Mesodermal cell (in vitro differentiated cells): ENCODE measurements at regions not wholly inside any gene's neighbourhood (a gene's known extent, or its start where the extent isn't known, plus 50 kb on each side); places are given as distances from the start of the nearest gene placed in this dataset.

Experiments used
- H3K27ac ChIP-seq: 2 replicates; pipeline ENCODE4 v1.7.0; 2013; ENCODE audit warnings: mild to moderate bottlenecking, low read depth, low read length, moderate library complexity; ENCODE audit not compliant: severe bottlenecking
- H3K36me3 ChIP-seq: 2 replicates; pipeline ENCODE4 v1.7.1; 2013; ENCODE audit warnings: mild to moderate bottlenecking, low read length, moderate library complexity; ENCODE audit not compliant: control insufficient read depth, insufficient read depth
- H3K4me1 ChIP-seq: one replicate; pipeline ENCODE4 v1.7.1; 2013; ENCODE audit warnings: mild to moderate bottlenecking, low read length; ENCODE audit not compliant: insufficient read depth, control insufficient read depth, poor library complexity, severe bottlenecking
- H3K4me3 ChIP-seq: 2 replicates; pipeline ENCODE4 v1.7.0; 2013; ENCODE audit warnings: low read length, control low read depth, mild to moderate bottlenecking; ENCODE audit not compliant: insufficient read depth, poor library complexity, severe bottlenecking; ENCODE audit errors: extremely low read depth
- H3K9me3 ChIP-seq: 2 replicates; pipeline ENCODE4 v1.7.1; 2013; ENCODE audit warnings: mild to moderate bottlenecking, low read length, moderate library complexity; ENCODE audit not compliant: control insufficient read depth
- WGBS, 2 experiments: methylation state at CpG; one replicate each; pipeline ENCODE4 v1.1.5; 2013; ENCODE audit warnings: missing lambda C conversion rate in 2 of 2; ENCODE audit not compliant: insufficient coverage in 2 of 2; 5-methylcytosine and 5-hydroxymethylcytosine counted together

GRCh38 chr9:84447305-84447704 lies 106.7 kb upstream of the SLC28A3 start:
- Histone ChIP-seq H3K4me1 (no peaks in the 10 kb centered on the region), H3K9me3 (no peaks in the 10 kb centered on the region), H3K4me3 (no peak overlapping the region), H3K36me3 (no peaks in the 10 kb centered on the region), H3K27ac (no peak overlapping the region)
- 83% methylated on average over 1 of the region's 2 CpGs for WGBS, 2 experiments

- Histone ChIP-seq H3K27ac (no peak overlapping the region), H3K4me1 (no peaks in the 10 kb centered on the region), H3K9me3 (no peaks in the 10 kb centered on the region), H3K4me3 (no peak overlapping the region), H3K36me3 (no peaks in the 10 kb centered on the region)
- 78 to 82% methylated on average over 3 of the region's 5 CpGs for WGBS, 2 experiments
Measured at GRCh38 chr9:84450029-84450428, 109.5 kb upstream of the SLC28A3 start.

GRCh38 chr9:84456527-84456926 lies 116.0 kb upstream of the SLC28A3 start:
- Histone ChIP-seq H3K9me3 (no peaks in the 10 kb centered on the region), H3K36me3 (no peaks in the 10 kb centered on the region), H3K27ac (no peak overlapping the region), H3K4me1 (no peaks in the 10 kb centered on the region), H3K4me3 (no peak overlapping the region)
- 96 to 100% methylated on average over 1 to 2 of the region's 2 CpGs for WGBS, 2 experiments

GRCh38 chr9:84460695-84461094 lies 120.1 kb upstream of the SLC28A3 start:
- Histone ChIP-seq H3K4me3 (no peak overlapping the region), H3K9me3 (no peaks in the 10 kb centered on the region), H3K27ac (no peak overlapping the region), H3K4me1 (no peaks in the 10 kb centered on the region), H3K36me3 (no peaks in the 10 kb centered on the region)

GRCh38 chr9:84463272-84463671 lies 122.7 kb upstream of the SLC28A3 start:
- H3K4me1 ChIP-seq, result no peaks in the 10 kb centered on the region
- H3K36me3 ChIP-seq, result no peaks in the 10 kb centered on the region
- no peak overlapping the region for H3K4me3 ChIP-seq
- WGBS, 2 experiments, result 84 to 89% methylated on average over 1 to 3 of the region's 3 CpGs
- no peak overlapping the region for H3K27ac ChIP-seq
- H3K9me3 ChIP-seq, result no peaks in the 10 kb centered on the region

- no peak overlapping the region for H3K4me3 ChIP-seq
- H3K4me1 ChIP-seq, result no peaks in the 10 kb centered on the region
- WGBS, 2 experiments, result 83 to 87% methylated on average over 3 to 4 of the region's 5 CpGs
- H3K9me3 ChIP-seq, result no peaks in the 10 kb centered on the region
- H3K27ac ChIP-seq, result no peak overlapping the region
- H3K36me3 ChIP-seq, result no peaks in the 10 kb centered on the region
Measured at GRCh38 chr9:84466580-84467285, 126.2 kb upstream of the SLC28A3 start.

- Histone ChIP-seq H3K36me3 (no peaks in the 10 kb centered on the region), H3K4me3 (no peak overlapping the region), H3K27ac (no peak overlapping the region), H3K9me3 (no peaks in the 10 kb centered on the region), H3K4me1 (no peaks in the 10 kb centered on the region)
- 100% methylated on average over 1 of the region's 2 CpGs; no CpG with 5 or more reads in 1 of the 2 experiments for WGBS, 2 experiments
Measured at GRCh38 chr9:84471816-84472215, 131.3 kb upstream of the SLC28A3 start.

- Histone ChIP-seq H3K36me3 (no peaks in the 10 kb centered on the region), H3K4me3 (no peak overlapping the region), H3K9me3 (no peaks in the 10 kb centered on the region), H3K27ac (no peak overlapping the region), H3K4me1 (no peaks in the 10 kb centered on the region)
- WGBS, 2 experiments, result 92 to 96% methylated on average over 2 to 3 of the region's 3 CpGs
Measured at GRCh38 chr9:84478996-84479395, 138.4 kb upstream of the SLC28A3 start.

GRCh38 chr9:84480071-84480470 lies 139.5 kb upstream of the SLC28A3 start:
- WGBS, 2 experiments, result 96 to 98% methylated on average over 7 to 8 of the region's 9 CpGs
- H3K4me1 ChIP-seq, result no peaks in the 10 kb centered on the region

GRCh38 chr9:84481231-84481630 lies 140.7 kb upstream of the SLC28A3 start:
- WGBS, 2 experiments, result 100% methylated on average over 2 of the region's 3 CpGs
- Histone ChIP-seq H3K4me3 (no peak overlapping the region), H3K9me3 (no peaks in the 10 kb centered on the region), H3K27ac (no peak overlapping the region), H3K4me1 (no peaks in the 10 kb centered on the region), H3K36me3 (no peaks in the 10 kb centered on the region)

More at GRCh38 chr9:84480071-84480470, 139.5 kb upstream of the SLC28A3 start:
- no peaks in the 10 kb centered on the region for H3K36me3 ChIP-seq
- no peak overlapping the region for H3K27ac ChIP-seq
- H3K4me3 ChIP-seq, result no peak overlapping the region
- no peaks in the 10 kb centered on the region for H3K9me3 ChIP-seq

- 91% methylated on average over 5 to 6 of the region's 8 CpGs for WGBS, 2 experiments
- H3K36me3 ChIP-seq, result no peaks in the 10 kb centered on the region
- no peak overlapping the region for H3K4me3 ChIP-seq
- no peak overlapping the region for H3K27ac ChIP-seq
- no peaks in the 10 kb centered on the region for H3K9me3 ChIP-seq
- no peaks in the 10 kb centered on the region for H3K4me1 ChIP-seq
Measured at GRCh38 chr9:84481636-84482218, 141.2 kb upstream of the SLC28A3 start.
